ENCODE measurements at regions not wholly inside any gene's neighbourhood (a gene's known extent, or its start where the extent isn't known, plus 50 kb on each side); places are given as distances from the start of the nearest gene placed in this dataset.

DNA sequence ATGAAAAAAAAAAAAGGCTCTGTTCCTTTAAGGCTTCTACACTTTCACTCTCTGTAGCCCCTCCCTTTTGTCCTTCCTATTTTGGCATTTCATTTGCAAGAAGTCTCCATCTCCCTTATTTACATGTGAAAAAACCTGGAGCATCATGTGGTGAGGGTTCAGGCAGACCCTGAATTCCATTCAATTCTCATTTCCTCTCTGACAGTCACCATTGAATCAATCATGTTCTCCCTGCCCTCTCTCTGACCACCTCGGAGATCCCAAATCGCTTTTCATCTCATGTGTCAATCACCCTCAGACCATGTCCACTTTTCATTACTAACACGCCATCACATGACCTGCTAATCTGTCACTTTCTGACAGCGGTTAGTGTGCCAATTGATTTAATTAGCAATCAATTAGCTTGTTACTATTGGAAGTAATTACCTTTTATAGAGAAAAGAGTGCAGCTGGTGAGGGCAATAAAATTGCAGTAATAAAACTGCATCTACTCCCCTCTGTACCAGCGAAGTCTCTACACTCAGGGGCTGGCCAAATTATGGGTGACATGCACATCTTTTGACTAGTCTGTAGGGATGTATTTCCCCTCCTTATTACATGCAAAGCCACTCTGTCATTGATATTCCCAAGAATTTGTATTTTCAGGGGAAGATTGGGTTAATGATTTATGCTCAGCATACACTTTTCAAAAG, 317.4 kb downstream of the EN1 start:
- TF ChIP-seq, protein P1, sequence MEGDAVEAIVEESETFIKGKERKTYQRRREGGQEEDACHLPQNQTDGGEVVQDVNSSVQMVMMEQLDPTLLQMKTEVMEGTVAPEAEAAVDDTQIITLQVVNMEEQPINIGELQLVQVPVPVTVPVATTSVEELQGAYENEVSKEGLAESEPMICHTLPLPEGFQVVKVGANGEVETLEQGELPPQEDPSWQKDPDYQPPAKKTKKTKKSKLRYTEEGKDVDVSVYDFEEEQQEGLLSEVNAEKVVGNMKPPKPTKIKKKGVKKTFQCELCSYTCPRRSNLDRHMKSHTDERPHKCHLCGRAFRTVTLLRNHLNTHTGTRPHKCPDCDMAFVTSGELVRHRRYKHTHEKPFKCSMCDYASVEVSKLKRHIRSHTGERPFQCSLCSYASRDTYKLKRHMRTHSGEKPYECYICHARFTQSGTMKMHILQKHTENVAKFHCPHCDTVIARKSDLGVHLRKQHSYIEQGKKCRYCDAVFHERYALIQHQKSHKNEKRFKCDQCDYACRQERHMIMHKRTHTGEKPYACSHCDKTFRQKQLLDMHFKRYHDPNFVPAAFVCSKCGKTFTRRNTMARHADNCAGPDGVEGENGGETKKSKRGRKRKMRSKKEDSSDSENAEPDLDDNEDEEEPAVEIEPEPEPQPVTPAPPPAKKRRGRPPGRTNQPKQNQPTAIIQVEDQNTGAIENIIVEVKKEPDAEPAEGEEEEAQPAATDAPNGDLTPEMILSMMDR (conservative IDR thresholded peaks at IDR 0.05; ENCODE audit: low read depth, low read length): no peak
- TF ChIP-seq EZH2 (IDR thresholded peaks at IDR 0.05; ENCODE audit: borderline replicate concordance, low read depth, low read length, poor library complexity, severe bottlenecking): no peak

All from A673 (cell line).